GM19397 (cell line): ENCODE measurements at regions not wholly inside any gene's neighbourhood (a gene's known extent, or its start where the extent isn't known, plus 50 kb on each side); places are given as distances from the start of the nearest gene placed in this dataset.
"Not testable (repeated sequence)": the region's sequence is repeated elsewhere in the genome, so short reads cannot be mapped to it uniquely, and the experiment has no call there.

Experiments
- ATAC-seq: cut with Tn5 transposase; IDR thresholded peaks from one replicate; pipeline ENCODE4 v1.9.1; 2021; ENCODE audit warnings: mild to moderate bottlenecking, moderate library complexity; ENCODE audit not compliant: unreplicated experiment

- ATAC-seq = no peak
Measured at GRCh38 chr17:68705714-68706076, 104.5 kb upstream of the FAM20A start.

DNA sequence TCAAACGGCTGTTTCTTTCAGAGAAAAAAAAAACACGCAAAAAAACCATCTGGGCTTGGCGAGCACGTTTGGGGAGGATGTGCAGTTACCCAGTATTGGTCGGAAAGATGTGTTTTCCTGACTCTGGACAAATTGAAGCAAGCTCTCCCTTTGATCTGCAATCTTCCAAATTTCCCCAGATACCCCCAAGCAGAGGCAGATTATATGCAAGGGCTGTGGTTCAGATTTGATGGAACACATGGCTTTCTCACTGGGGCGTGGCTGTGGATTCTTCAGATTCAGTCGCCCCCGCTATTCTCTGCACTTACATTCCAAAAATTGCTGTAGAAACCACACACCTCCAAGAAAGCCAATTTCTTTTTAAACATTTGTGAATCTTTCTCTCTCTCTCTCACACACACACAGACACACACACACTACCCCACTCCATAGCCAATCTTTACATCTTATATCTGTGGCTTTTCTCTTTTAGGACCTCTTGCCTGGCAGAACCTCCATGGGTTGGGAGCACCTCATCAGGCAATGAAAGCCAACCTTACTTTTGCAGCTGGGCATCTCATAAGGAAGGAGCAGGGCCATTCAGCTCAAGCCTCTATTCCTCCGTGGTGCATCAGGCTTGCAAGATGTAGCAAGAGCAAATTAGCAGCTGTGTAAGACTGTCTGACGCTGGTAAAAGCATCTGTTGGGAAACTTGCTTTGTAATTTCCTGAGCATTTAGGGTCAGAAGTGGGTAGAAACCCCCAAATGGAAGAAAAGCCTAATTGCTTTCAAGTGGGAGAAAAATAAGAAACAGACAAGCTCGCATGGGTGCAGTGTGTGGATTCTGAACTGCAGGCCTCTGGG lies 103.9 kb upstream of the FAM20A start:
- no peak for ATAC-seq

- ATAC-seq = no peak
Measured at GRCh38 chr17:68701046-68701445, 99.9 kb upstream of the FAM20A start.

GRCh38 chr17:68700421-68700820 lies 99.3 kb upstream of the FAM20A start:
- ATAC-seq = no peak

- no peak for ATAC-seq
Measured at GRCh38 chr17:68699936-68700335, 98.8 kb upstream of the FAM20A start.

DNA sequence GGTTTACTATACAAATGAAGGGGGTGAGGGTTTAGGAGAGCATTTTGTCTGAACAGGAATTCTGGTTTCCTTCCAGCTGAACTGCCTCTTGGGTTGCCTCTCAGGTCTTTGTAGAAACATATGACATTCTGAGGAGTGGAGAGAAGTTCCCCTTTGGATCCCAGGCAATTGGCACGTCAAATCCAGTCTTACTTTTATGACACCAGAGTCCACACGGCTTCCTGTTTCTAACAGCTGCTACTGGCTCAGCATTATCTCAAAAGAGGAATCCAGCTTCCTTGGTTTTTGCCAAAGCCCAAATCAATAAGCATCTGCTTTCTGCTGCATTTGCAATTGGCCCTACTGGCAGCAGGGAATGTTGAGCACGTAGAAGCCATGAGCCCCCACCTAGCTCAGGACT lies 97.6 kb upstream of the FAM20A start:
- no peak for ATAC-seq

- no peak for ATAC-seq
Measured at GRCh38 chr17:68697850-68698361, 96.7 kb upstream of the FAM20A start.

DNA sequence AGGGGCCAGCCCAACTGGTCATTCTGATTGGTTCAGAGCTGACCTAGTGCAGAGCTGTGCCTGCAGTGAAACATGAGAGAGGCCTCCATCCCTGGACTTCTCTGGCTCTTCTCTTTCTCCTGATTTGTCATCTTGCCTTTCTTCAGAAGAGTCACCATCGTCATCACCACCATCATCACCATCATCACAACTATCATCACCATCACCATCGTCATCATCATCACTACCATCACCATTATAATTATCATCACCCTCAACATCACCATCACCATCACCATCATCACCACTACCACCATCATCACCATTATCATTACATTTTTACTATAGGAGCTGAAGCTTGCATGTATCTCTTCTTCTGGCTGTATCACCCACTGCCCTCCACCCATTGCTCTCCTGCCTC lies 94.5 kb upstream of the FAM20A start:
- ATAC-seq = no peak

GRCh38 chr17:68694791-68695485 lies 93.8 kb upstream of the FAM20A start:
- ATAC-seq = no peak

- no peak for ATAC-seq
Measured at GRCh38 chr17:68693896-68694295, 92.7 kb upstream of the FAM20A start.

DNA sequence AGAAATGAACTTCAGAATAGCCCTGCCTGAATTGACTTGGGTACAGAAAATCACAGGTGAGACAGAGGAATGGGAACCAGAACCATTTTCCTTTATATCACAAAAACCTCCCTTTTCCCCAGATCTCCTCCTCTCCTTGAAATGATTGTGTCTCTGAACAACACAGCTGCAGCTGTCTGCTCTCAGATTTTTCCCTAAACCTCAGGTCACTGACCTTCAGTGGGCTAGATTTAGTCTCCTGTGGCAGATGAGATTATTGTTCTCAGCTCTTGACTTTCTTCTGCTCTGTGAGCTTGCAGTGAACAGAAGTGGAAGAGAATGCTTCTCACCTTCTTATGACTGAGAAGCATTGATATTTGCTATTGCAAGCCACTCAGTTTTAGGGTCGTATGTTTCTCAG lies 92.3 kb upstream of the FAM20A start:
- no peak for ATAC-seq

GRCh38 chr17:68686108-68686988 lies 85.2 kb upstream of the FAM20A start:
- ATAC-seq = no peak

GRCh38 chr17:68684949-68685357 lies 83.8 kb upstream of the FAM20A start:
- ATAC-seq = no peak

GRCh38 chr17:68682903-68683302 lies 81.7 kb upstream of the FAM20A start:
- ATAC-seq = no peak

GRCh38 chr17:68679882-68680281 lies 78.7 kb upstream of the FAM20A start:
- ATAC-seq = no peak

- no peak for ATAC-seq
Measured at GRCh38 chr17:68676856-68677255, 75.7 kb upstream of the FAM20A start.

DNA sequence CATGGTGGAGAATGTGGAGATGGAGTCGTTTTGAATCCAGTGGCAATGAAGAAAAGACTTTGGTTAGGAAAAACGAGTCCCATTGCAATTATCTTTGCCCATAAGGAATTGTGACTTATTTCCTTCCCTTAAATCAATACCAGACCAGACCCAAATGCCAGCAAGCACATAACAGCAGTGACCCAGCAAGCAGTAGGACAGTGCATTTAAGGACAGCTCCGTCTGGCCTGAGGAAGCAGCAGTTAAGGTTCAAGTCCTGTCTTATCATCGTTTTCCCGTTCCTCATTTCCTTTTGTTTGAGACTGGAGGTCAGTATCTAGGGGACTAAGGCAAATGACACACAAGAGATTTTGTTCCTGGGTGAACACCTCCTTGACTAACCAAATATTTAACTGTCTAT lies 74.6 kb upstream of the FAM20A start:
- ATAC-seq = no peak

DNA sequence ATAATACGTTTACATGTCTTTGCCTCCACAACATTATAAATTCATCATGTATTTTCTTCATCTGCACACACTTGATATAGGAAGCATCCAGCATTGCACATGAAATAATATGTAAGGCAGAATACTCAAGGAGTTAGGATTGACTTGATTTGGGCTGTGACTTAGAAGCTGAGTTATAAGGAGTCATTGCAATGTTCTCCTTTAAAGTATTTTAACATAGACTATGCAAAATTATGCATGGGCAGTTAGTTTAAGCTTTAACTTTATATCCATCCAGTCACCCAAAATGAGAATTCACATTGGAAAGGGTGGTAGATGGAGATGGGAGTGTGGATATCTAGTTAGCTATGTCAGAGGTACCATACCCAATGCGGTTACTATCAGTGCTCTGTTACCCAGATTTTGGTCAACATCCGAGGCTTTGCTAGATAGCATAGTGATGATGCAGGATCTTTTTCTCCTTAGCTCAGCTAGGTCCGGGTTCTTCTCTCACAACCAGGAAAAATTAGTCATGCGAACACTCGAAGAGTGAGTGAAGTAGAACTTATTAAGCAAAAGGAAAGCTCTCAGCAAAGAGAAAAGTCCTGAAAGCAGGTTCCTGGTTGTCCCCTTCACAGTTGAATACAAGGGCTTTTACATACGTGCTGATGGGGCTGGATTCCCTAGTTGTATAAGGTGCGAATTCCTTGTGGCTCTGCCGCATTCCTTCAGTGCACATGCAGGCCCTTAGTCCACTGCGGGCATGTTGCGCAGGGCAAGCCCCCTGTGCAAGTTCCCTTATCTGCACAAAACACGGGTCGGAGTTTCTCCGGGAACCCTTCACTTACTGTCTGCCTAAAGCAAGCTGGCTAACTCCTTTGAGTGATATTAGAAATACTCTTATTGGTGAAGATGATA lies 73.1 kb upstream of the FAM20A start:
- ATAC-seq = no peak

- ATAC-seq = no peak
Measured at GRCh38 chr17:68670967-68671693, 70.0 kb upstream of the FAM20A start.

- ATAC-seq = not testable (repeated sequence)
Measured at GRCh38 chr17:68666438-68666837, 65.3 kb upstream of the FAM20A start.
